Hypothalamus (tissue), 51 donors: ENCODE measurements at regions not wholly inside any gene's neighbourhood (a gene's known extent, or its start where the extent isn't known, plus 50 kb on each side); places are given as distances from the start of the nearest gene placed in this dataset.

Source experiments
- DNase-seq, 51 donors: peaks; one replicate each; lab custom pipeline; 2025; lab: John Stamatoyannopoulos, UW

- DNase-seq = no peak
Observed at GRCh38 chr11:91822805-91823204, 401.8 kb upstream of the FAT3 start.

GRCh38 chr11:91820709-91821108, 403.9 kb upstream of the FAT3 start:
- DNase-seq = peak in 1 of 51 donors; percentile 22

DNA sequence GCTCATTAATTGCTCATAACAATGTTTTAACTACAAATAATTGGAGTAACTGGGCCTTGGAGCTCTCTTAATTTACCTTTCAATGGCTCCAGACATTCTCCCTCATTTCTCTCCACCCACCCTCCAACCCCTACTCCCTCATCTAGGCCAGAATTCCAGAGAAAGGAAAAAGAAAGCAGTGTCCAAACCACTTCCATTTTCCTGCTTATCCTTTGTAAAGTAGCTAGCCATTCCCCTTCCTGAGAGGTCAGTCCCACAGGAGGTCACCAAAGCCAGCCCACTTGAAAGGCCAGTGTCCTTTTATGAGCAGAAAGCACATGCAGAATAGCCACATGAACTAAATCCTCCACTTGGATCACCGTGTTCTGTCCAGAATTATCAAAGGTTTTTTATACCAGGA, 404.8 kb upstream of the FAT3 start:
- no peak for DNase-seq

DNA sequence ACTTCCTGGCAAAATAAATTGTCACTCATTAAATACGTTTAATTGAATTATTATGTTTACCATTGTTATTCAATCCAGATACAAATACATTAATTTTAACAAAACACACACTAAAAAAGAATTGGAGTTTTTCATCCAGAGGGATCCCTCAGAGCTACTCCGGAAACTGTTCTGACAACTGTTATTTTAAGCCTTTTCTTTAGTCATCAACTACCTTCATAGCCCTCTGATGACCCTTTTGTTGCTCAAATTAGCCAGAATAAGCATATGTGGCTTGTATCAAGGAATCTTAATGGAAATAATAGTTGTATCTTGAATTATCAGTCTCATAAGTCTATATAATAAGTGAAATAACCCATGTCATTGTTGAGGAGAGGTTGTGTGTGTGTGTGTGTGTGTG, 405.4 kb upstream of the FAT3 start:
- DNase-seq = no peak

DNA sequence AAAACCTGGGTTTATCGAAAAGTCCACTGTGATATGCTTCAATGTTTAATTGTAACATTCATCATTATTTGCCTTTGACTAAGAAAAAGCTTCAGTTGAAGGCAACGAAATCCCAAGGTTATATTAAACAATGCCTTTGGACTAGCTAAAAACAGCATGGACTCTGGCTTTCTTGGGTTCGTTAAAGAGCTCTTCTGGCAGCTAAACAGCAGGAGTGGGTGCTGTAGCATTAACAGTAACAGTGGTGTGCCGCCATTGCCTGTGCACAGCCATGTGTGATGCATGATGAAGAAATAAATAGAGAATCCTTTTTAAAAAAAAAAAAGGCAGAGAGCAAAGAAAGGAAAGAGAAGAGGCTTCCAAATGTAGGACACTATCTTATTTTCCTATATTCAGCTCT, 406.6 kb upstream of the FAT3 start:
- DNase-seq = no peak

DNA sequence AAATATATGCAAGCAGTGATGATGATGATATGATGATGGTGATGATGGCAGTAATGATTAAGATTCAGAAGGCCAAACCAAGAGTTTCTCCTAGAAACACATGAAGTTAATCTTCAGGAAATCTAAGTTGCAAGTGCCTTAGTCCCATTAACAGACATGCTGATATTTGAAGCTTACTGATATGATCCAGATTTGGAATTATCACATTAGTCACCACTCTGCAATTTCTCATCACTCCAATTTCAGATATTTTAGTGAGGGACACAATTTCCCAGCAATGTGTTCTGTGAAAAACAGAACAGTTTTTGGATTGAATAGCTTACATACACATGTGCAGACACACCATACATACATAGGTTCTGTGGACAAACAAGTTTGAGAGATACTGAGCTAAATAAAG, 411.4 kb upstream of the FAT3 start:
- DNase-seq = no peak

DNA sequence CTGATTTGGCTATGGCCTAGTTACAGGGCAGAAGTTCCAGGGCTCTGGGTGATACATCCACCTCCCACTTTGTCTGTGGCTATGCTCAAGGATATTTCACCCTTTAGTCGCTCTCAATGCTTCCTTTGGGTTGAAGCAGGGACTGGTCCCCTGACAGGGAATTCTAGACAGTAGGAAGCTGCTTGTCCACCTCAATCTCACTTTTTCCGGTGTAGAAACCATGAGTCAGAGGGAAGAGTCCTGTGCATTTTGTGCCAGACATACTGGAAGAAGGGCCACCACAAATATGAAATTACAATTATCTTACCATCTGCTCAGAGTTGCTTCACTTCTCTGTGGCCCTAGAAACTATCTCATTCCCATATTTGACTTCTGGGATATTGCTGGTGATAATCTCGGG, 413.7 kb upstream of the FAT3 start:
- DNase-seq = no peak

DNA sequence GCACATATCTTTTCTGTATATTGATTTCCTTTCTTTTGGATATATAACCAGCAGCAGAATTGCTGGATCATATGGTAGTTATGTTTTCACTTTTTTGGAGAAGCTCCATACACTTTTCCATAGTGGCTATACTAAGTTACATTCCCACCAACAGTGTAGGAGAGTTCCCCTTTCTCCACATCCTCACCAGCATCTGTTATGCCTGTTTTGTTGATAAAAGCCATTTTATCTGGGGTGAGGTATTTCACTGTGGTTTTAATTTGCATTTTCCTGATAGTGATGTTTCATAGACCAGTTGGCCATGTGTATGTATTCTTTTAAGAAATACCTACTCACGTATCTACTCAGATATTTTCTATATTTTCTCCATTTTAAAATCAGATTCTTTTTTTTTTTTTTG, 419.3 kb upstream of the FAT3 start:
- DNase-seq = no peak

DNA sequence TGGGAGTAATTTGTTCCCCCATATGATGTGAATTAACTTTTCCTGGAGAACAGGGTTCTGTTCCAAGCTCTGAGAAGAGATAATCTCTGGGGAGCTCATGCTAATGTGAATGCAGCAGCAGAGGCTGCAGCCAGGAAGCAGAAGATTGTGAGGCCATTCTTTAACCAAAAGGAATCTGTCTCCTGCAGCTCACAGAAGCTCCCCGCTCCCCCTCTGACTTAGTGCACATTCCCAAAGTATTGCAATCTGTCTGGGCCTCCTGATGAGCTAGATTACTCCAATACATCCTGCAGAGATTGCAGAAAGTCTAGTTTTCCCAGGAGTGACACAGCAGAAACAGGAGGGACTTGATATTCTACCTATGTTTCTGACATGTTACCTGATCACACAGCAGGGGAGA, 420.6 kb upstream of the FAT3 start:
- no peak for DNase-seq

DNA sequence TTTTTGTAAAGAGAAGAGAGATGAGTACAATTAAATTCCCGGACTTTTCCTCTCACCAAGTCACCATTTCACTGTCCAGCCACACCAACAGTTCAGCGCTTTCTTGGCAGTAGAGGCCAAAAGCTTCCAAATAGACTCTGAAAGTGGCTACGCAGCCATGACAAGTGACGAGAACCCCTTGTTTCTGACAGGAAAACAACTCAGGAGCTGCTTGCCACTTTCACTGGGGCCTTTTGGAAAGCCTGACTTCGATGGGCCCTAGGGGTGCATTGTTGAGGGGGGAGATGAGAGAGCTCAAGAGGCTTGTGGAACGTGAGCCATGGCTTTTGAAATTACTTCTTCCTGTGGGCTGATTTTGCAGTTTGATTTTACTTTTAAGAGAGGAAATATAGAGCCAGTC, 422.1 kb upstream of the FAT3 start:
- DNase-seq = no peak

DNA sequence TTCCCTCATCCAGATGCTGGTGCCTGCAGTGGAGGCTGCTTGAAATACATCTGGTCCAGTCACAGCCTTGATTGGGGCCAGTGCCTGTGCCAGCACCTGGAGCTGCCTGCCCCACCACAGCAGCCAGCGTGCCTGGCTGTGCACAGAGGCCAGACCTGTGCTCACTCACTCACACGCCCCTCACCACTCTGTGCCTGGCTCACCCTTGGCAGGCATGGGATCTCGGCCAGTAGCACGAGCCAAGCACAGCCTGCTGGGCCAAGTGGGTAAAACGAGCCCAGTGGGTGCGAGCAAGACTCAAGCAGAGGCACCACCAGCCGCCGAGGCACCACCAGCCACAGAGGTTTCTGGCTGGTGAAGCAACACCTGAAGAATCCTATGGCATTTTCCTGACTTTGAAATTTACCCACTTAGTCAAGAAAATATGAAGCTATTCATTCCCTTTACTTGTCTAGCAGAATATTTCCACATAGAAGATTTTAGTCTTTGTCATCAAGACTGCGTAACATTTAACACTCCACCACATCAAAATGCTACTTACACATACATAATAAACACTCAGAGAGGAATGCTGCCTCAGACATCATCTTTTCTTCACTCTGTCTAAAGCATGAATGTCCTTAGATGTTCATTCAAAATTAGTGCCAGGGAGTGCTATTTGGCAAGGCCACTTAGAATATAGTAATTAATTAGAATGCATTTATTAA, 424.3 kb upstream of the FAT3 start:
- DNase-seq = peak in 1 of 51 donors; percentile 4

GRCh38 chr11:91798240-91798639, 426.4 kb upstream of the FAT3 start:
- DNase-seq = no peak

DNA sequence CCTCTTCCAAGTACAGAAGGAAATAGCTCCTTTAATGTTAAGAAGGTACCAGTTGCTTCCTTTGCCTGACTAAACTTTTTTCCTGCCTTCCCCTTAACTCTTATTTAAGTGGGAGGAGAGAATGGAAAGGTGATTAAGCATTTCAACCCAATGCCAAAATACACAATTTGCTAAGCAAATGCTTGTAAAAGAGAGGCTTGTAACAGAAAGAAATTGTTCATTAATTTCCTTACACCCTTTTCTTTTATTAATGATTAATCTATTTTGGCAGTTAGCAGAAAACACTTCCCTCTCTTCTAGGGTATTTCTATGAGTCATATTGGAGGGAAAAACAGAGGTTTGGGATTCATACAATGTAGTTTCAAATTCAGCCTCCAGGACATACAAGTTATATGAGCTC, 427.6 kb upstream of the FAT3 start:
- no peak for DNase-seq

GRCh38 chr11:91795139-91795887, 429.3 kb upstream of the FAT3 start:
- DNase-seq = no peak

DNA sequence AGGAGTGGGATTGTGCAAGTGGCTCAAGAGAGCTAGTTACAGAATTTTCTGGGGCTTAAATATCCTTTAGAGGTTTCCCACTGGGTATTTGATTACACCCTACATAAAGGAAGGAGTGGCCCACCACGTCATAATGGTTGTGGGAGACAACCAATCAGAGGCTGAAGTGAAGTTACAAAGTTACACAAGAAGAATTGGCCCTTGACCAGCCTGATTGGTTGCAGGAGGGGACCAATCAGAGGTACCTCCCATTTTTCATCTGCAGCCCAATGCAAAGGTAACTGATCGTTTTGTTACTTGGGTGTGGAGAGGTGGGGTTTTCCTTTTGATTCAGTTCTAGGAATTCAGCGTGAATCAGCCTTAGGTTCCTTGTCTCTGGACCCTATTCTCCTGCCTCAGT, 430.5 kb upstream of the FAT3 start:
- DNase-seq = no peak

DNA sequence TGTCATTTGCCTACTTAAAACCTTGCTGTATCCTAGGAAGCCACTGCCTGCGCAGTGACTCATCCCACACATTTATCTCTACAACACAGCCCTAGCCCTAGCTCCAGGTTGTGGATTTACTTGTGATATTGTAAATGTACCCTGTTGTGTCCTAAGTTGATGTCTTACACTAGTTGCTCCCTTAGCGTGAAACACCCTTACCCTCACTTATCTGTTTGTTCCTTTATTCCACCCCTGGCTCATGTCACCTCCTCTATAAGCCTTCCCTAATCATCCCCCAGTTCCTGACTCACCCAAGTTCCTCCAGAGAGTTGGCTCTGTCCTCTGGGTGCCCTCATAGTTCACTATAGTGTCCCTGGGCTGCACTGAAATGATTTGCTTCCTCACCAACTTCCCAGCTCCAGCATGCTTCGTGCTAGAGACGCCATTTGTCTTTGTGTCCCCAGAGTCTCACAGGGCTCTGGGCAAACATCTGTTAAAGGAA, 431.8 kb upstream of the FAT3 start:
- DNase-seq = no peak

DNA sequence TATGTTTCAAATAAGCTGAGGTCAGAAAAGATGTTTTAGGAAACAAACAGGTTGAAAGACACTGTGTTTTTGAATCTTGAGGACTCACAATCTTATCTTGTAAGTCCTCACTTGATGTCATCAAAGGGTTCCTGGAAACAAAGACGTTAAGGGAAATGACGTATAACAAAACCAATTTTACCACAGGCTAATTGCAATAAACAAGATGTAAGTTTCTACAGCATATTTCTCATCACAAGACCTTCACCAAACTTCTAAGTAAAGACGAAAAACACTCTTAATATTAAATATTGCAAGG, 433.5 kb upstream of the FAT3 start:
- DNase-seq = no peak

DNA sequence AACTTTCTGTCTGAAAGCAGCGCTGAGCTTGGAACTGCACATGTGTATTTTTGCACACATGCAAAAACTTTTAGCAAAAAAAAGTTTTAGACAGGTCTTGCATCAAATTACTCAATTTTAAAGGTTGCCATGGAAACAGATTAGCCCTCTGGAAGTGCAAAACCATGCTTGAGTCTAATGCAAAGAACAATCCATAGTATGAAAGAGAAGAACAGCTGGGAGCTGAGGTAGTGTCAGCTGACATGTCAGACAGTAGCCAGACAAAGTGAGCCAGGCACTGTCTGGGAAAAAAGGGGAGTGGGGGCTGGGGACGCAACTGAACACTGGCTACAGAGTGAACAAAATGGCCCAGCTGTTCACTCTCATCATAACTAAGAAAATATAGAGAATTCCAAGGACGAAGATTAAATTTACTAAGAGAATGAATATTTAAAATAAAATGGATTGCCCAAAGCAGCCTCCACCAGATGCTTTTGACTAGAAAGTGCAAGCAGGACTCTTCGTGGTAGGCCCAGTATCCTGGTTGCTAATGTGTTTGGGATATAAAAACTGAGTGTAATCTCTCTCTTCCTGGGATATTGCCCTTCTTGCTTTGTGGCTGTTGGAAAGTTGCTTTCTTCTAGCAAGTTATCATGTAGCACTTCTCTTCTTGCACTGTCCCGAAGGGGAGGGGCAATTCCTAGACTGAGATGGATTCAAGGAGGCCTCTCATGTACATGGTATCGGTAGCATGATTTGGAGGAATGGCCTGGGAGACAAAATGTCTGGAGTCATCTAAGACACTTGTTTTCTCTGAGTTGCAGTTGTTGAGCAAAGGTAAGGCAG, 434.1 kb upstream of the FAT3 start:
- DNase-seq = peak in 4 of 51 donors; percentile 2 to 22 (median 7)

GRCh38 chr11:91788764-91789163, 435.9 kb upstream of the FAT3 start:
- DNase-seq = no peak

- DNase-seq = no peak
Observed at GRCh38 chr11:91786097-91786496, 438.5 kb upstream of the FAT3 start.

DNA sequence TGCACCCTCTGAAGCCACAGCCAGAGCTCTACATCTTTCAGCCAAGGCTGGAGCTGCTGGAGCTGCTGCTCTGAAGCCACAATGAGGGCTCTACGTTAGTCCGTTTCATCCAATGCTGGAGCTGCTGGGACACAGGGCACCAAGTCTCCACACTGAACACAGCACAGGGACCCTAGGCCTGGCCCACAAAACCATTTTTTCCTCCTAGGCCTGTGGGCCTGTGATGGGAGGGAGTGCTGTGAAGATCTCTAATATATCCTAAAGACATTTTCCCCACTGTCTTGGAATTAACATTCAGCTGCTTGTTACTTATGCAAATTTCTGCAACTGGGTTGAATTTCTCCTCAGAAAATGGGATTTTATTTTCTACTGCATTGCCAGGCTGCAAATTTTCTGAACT, 441.4 kb upstream of the FAT3 start:
- no peak for DNase-seq

- no peak for DNase-seq
Observed at GRCh38 chr11:91778758-91779157, 445.9 kb upstream of the FAT3 start.
